GM21576 (cell line): ENCODE measurements at regions not wholly inside any gene's neighbourhood (a gene's known extent, or its start where the extent isn't known, plus 50 kb on each side); places are given as distances from the start of the nearest gene placed in this dataset.
"Not testable (repeated sequence)": the region's sequence is repeated elsewhere in the genome, so short reads cannot be mapped to it uniquely, and the experiment has no call there.

ENCODE experiments used
- ATAC-seq: cut with Tn5 transposase; IDR thresholded peaks from one replicate; pipeline ENCODE4 v1.9.1; 2021; ENCODE audit warnings: mild to moderate bottlenecking, moderate library complexity; ENCODE audit not compliant: unreplicated experiment

DNA sequence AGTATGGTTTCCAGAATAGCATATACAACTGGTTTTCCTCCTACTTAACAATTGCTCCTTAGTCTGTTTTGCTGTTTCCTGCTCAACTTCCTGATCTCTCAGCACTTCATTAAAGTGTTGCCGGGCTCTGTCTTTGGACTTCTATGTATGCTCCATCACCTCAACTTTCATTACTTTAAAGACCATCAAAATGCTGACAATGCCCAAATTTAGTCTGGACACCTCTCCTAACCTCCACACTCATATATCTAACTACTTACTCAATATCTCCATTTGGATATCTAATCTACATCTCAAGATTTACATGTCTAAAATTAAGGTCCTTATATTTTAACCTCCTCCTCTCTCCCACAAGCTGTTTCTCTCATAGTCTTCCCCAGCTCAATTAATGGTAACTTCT, 54.4 kb upstream of the LGR5 start:
- no peak for ATAC-seq

DNA sequence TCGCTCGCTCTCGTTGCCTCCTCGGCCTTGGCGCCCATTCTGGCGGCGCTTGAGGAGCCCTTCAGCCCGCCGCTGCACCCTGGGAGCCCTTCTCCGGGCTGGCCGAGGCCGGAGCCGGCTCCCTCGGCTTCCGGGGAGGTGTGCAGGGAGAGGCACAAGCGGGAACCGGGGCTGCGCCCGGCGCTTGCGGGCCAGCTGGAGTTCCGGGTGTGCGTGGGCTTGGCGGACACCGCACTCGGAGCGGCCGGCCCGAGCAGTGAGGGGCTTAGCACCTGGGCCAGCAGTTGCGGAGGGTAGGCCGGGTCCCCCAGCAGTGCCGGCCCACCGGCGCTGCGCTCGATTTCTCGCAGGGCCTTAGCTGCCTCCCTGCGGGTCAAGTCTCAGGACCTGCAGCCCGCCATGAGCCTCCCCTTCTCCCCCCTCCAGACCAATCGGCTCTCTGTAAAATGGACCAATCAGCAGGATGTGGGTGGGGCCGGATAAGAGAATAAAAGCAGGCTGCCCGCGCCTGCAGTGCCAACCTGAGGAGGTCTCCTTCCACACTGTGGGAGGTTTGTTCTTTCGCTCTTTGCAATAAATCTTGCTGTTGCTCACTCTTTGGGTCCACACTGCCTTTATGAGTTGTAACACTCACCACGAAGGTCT, 62.8 kb upstream of the LGR5 start:
- not testable (repeated sequence) for ATAC-seq

DNA sequence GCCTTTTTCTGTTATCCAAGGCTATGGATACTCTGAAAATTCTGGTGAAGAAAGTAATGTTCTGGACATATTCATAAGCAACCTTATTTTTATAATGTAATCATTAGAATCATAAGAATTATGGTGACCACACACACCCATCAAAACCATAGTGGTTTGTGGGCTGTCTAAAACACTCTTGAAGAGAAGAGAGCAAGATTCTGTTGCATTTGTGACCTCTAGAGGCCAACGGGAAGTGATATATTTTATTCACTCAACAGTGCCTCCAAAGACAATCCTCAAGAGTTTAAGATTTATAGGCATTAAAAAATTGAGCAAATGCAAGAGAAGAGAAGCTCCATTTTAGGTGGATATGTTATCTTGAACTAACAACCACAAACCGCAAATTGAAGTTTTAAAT, 68.5 kb upstream of the LGR5 start:
- no peak for ATAC-seq

DNA sequence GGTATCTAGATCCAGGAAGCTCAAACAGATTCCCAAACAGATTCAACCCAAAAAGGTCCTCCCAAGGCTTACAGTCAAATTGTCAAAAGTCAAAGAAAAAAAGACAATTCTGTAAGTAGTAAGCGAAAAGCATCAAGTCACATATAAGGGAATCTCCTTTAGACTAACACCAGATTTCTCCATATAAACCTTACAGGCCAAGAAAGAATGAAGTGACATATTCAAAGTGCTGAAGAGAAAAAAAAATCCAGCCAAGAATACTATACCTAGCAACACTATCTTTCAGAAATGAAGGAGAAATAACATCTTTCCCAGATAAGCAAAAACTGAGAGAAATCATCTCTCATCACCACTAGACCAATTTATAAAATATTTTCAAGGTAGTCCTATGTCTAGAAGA, 79.6 kb upstream of the LGR5 start:
- ATAC-seq = no peak

DNA sequence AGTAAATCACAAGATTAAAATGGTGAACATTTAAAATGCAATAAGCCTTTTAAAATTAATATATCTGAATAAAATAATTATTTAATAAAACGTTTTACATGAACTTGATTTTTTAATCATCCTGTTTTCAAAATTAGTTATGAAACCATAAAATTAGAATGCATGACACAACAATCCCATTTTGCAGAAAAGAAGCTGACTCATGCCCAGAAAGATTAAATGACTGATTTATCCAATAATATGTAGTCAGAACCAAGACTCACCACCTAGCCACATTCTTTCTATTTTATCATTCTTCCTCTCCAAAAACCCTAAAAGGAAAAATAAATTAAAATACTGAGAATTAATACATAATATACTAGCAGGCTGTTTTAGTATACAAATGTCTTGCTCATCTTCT, 83.0 kb upstream of the LGR5 start:
- ATAC-seq = no peak

DNA sequence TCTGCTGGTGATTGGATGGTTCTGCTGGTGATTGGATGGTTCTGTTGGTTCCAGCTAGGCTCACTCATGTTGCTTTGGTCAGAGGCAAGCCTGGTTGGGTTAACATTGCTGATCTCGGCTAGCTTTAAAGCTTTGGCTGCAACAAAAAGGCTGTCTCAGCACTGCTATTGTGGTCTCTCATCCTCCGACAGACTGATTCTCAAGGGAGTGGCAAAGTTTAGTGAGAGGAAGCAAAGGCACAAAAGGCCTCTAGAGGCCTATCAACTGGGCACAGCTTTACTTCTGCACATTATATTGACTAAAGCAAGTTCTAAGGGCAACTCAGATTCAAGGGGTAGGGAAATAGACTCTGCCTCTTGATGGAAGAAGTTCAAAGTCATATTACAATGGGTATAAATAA, 84.7 kb upstream of the LGR5 start:
- no peak for ATAC-seq

DNA sequence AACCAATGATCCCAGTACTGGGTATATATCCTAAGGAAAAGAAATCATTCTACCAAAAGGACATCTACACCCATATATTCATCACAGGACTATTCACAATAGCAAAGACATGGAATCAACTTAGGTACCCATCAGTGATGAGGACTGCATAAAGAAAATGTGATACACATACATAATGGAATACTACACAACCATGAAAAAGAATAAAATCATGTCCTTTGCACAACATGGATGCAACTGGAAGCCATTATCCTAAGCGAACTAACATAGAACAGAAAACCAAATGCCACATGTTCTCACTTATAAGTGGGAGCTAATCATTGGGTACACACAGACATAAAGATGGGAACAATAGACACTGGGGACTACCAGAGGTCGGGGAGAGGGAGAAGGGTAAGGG, 86.0 kb upstream of the LGR5 start:
- no peak for ATAC-seq

DNA sequence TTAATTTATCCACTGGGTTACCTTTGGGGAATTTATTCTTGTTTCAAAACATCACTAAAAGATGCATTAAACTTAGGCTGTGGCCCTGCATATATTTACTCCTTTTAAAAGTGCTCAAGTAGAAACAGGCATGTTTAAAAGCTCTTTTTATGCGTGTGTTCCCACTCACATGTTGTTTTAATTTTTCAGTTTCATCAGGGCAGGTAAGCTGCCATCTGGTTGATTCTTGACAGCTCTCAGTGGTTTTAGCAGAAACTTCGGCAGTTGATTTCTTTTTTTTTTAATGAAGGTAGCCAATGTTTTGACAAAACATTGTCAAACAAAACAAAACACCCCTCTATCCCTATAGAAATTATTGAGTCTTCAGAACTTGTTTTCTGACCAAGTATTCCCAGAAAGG, 89.6 kb upstream of the LGR5 start:
- no peak for ATAC-seq

DNA sequence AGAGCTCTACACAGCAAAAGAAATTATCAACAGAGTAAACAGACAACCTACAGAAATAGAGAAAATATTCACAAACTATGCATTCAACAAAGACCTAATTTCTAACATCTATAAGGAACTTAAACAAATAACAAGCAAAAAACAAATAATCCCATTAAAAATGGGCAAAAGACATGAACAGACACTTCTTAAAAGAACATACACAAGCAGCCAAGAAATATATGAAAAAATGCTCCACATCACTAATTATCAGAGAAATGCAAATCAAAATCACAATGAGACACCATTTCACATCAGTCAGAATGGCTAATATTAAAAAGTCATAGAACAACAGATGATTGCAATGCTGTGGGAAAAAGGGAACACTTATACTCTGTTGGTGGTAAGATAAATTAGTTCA, 100.7 kb upstream of the LGR5 start:
- ATAC-seq = no peak

DNA sequence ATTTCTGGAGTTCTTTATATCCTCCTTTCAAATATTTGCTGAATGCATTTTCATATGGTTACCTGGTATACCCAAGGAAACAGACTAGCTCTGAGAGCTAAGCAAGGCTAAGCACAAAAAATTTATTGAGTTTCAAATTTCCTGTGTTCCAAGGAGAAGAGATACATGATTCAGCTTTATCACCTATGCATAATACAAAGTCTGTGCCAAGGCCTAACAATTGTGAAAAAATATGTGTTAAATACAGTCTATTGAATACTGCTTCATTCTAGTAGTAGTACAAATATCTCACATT, 103.7 kb upstream of the LGR5 start:
- ATAC-seq = no peak

DNA sequence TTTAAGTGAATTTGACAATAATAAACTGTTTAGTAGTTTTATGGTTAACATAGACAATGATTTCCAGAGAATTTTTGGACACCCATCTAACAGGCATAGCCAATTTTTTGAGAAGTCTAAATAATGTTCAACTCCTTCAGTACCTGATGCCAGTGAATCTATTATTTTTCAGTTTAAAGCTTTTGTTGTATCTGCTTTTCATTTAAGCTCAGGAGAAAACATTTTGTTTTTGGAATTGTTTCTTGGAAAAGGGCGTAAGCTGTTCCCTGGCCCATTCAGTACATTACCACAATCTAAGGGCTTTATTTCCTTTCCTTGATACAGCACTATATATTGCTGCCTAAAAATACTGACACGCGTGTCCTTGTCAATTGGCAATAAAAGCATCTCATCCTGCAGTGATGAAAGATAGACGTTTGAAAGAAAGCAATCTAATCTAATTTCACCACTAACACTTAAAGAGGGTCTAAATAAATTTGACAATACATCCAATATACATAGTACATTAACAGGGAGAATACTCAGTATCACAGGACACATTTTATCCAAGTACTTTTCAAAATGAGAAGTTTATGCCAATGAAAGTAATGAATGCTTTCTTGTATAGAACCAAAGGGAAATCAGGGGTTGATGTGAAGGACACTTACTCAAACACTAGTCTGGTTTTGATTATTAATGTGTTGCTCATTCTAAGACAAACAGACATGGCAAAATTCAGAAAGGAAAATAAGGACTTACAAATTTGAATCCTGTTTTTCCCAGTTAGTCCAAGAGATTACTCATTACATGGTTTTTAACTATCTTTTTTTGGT, 104.2 kb upstream of the LGR5 start:
- ATAC-seq = no peak

DNA sequence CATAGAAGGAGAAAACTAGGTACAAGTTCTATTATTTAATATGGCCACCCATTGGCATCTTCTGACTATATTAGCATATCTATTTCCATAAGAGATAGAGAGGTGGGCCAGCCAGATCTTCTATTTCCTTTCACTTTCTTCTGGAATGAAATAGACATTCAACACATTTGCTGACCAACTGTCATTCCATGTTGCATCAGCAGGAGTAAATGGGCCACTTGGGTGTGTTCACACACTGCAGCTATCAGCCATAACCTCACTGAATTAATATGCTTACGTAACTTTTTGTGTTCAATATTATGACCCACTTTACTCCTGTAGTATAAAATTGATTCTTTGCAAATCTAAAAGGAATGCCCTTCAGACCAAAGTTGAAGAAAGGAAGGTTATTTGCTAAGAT, 106.2 kb upstream of the LGR5 start:
- no peak for ATAC-seq

DNA sequence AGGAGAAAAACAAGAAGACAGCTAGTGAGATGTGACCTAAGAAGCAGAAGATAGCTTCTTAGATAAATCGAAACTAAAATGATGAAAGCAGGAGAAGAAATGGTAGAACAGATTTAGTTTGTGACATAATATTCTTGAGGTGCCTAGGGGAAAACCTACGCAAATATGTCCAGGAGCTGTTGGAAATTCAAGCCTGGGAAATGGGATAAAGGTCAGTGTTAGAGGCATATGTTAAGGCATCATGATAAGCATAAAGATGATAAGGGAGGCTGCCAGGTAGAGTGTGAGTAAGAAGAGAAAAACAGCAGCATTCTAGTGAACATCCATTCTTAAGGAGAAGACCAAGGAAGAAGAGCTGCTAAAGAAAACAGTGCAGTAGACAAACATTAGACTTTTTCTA, 109.6 kb upstream of the LGR5 start:
- ATAC-seq = no peak

DNA sequence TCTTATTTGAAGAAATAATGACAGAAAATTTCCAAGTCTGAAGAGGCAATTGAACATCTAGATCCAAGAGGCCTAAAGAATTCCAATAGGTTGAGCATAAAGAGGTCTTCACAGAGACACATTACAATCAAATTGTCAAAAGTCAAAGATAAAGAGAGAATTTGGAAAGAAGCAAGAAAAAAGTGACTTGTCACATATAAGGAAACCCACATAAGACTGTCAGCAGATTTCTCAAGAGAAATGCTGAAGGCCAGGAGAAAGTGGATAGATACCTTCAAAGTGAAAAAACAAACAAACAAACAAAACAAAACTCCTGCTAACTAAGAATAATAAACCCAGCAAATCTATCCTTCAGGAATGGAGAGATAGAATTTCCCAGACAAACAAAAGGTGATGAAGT, 118.1 kb upstream of the LGR5 start:
- ATAC-seq = no peak

DNA sequence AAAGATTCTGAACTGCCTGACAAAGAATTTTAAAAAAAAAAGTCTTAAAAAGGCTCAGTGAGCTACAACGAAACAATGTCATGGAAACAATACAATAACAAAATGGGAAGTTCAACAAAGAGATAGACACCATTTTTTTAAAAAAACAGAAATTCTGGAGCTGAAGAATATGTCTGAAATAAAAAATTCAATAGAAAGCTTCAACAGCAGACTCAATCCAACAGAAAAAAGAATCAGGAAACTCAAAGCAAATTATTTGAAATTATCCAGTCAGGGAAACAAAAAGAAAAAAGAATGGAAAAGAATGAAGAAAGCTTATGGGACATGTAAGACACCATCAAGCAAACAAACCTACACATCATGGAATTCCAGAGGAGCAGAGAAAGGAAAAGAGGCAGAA, 118.5 kb upstream of the LGR5 start:
- no peak for ATAC-seq

DNA sequence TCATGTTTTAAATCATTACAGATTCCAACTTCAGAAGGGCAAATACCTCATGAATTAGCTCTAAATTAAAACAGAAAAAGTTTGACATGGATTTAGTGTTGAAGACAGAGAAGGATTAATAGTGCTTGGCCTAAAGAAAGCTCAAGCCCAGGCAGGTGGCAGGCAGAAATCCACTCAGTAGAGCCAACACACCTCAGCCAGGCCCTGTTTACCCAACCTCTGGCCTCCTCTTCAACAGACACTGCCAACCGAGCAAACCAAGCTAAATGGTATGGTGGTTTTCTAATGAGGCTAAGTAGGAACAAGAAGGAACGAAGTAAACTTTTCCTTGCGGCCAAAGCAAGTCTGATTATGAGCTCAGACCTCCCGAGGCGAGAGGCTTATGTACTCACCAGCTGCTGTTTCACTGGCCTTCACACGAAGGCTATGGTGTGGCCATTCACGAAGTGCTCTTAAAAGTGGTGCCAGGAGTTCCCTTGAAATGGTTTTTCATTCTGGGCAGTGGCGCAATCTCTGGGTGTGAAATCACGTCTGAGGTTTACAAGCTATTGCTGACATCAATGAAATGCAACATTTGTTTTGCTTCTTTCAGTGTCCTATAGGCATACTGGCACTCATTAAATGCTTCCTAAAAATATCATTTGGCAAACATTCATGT, 124.1 kb upstream of the LGR5 start:
- ATAC-seq = no peak

DNA sequence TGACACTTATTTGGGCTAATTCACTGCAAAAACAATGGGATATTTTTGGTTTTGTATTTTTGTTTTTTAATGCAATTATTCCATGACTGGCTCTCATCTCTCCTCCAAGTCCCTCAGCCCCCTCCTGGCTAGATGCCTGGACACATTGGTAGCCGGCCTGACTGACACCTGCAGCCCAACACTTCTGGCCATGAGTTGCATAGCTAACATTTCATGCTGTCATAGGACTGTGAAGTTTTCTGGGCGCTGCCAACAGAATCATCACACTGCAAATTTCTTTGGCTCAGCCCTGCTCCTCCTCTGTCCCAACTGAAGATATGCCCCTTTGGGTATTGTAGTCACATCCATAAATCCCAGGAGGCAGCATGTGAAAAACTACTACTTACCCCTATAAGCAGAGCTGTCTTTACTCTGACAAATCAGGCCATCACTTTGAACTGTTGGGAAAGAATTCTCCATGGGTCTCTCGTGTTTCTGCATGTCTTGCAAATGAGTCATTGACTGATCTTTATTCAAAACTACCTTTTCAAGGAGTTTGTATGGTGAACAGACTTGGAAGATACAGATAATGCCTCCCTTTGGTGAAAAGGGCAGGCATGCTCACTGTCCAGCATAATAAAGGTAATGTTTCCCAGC, 126.7 kb upstream of the LGR5 start:
- no peak for ATAC-seq

DNA sequence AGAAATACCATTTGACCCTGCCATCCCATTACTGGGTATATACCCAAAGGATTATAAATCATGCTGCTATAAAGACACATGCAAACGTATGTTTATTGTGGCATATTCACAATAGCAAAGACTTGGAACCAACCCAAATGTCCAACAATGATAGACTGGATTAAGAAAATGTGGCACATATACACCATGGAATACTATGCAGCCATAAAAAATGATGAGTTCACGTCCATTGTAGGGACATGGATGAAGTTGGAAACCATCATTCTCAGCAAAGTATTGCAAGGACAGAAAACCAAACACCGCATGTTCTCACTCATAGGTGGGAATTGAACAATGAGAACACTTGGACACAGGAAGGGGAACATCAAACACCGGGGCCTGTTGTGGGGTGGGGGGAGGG, 128.0 kb upstream of the LGR5 start:
- not testable (repeated sequence) for ATAC-seq

DNA sequence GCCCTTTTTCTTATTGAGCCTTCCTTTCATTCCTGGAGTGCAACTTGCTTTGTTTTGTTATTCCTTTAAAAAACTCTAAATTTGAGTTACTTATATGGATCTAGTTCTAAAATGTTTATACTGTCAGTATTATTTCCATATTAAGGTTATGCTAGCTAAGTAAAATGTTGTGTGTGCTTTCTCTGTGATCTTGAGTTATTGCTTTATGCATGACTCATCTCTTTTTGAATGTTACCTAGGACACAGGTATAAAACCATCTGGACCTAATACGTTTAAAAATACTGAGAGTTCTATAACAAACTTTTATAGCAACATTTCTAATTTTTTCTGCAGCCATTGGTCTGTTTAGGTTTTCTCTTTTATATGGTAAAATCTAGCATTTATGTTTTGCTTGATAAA, 132.8 kb upstream of the LGR5 start:
- no peak for ATAC-seq

DNA sequence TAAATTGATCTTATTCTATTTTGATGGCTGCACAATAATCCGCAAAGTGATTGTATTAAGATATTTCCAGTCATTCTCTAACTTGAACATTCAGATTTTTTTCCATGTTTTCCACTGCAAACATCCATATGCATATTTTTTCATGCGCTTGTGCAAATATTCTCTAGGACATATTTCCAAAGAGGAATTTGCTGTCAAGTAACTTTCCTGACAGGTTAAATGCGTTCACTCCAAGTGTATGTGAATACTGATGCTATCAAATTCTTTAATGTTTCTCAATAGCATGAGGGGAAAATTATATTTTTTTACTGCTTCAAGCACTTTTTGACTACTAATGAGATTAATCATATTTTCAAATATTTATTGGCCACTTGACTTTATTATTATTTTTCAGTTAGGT, 135.3 kb upstream of the LGR5 start:
- ATAC-seq = no peak

DNA sequence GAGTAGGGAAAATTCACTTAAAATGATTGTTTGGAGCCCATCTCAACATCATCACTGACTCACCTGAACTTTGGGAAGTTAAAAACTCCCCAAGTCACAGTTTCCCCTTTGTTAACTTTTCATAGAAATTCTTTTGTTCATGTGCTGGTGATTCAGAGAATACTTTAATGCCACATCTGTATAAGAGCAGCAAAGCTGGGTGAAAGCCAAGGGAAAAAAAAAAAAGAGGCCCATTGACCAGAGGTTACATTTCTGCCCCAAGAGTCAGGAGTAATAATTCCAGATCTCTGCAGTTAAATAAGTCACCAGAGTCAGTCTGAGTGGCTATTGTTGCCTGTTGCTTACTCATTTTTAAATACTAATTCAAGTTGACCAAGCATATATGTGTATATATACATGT, 136.4 kb upstream of the LGR5 start:
- no peak for ATAC-seq
